HEK293 (cell line): ENCODE measurements at regions not wholly inside any gene's neighbourhood (a gene's known extent, or its start where the extent isn't known, plus 50 kb on each side); places are given as distances from the start of the nearest gene placed in this dataset.

Source experiments
- BCL11A ChIP-seq: fragments of 450-650 bp; formaldehyde crosslinking; IDR thresholded peaks from 2 replicates; pipeline ENCODE4 v1.5.1; 2016; ENCODE audit warnings: low read depth, missing biosample characterization, missing genetic modification characterization
- CTCF ChIP-seq: fragments of 450-650 bp; formaldehyde crosslinking; IDR thresholded peaks from 2 replicates; pipeline ENCODE4 v1.5.1; 2016; ENCODE audit warnings: missing biosample characterization, missing genetic modification characterization
- TCF7L2 ChIP-seq: IDR thresholded peaks from 2 replicates; pipeline ENCODE4 v1.6.1; 2011; ENCODE audit warnings: low read depth, mild to moderate bottlenecking, inconsistent platforms, low read length, moderate library complexity, borderline replicate concordance
- ZNF239 ChIP-seq: fragments of 450-650 bp; formaldehyde crosslinking; IDR thresholded peaks from 2 replicates; pipeline ENCODE4 v1.5.1; 2016; ENCODE audit warnings: missing biosample characterization, missing genetic modification characterization
- ZNF366 ChIP-seq: fragments of 450-650 bp; formaldehyde crosslinking; conservative IDR thresholded peaks from 2 replicates; pipeline ENCODE4 v1.5.1; 2016; ENCODE audit warnings: missing biosample characterization, missing genetic modification characterization
- ZNF530 ChIP-seq: fragments of 450-650 bp; formaldehyde crosslinking; IDR thresholded peaks from 2 replicates; pipeline ENCODE4 v1.5.1; 2016; ENCODE audit warnings: low read depth, missing biosample characterization, missing genetic modification characterization
- ZNF596 ChIP-seq: fragments of 450-650 bp; IDR thresholded peaks from 2 replicates; pipeline ENCODE4 v1.5.0; 2018; ENCODE audit warnings: missing biosample characterization, mild to moderate bottlenecking, missing genetic modification characterization, moderate library complexity
- ZNF600 ChIP-seq: fragments of 450-650 bp; formaldehyde crosslinking; IDR thresholded peaks from 2 replicates; pipeline ENCODE4 v1.5.1; 2016; ENCODE audit warnings: missing biosample characterization, missing genetic modification characterization
- ZNF701 ChIP-seq: fragments of 450-650 bp; formaldehyde crosslinking; IDR thresholded peaks from 2 replicates; pipeline ENCODE4 v1.5.1; 2016; ENCODE audit warnings: missing biosample characterization, missing genetic modification characterization

GRCh38 chr15:69963385-69963784 is 134.3 kb downstream of the TLE3 start:
- TF ChIP-seq ZNF366 (tag by site-specific recombination), result no peak
- TF ChIP-seq CTCF (tag by site-specific recombination), result no peak
- no peak for TF ChIP-seq ZNF530 (tag by site-specific recombination)
- TF ChIP-seq ZNF600 (tag by site-specific recombination), result no peak
- TF ChIP-seq ZNF596 (tag by site-specific recombination), result no peak
- no peak for TF ChIP-seq TCF7L2
- no peak for TF ChIP-seq ZNF701 (tag by site-specific recombination)
- TF ChIP-seq ZNF239 (tag by site-specific recombination), result no peak
- TF ChIP-seq BCL11A (tag by site-specific recombination), result no peak
